ENCODE measurements at regions not wholly inside any gene's neighbourhood (a gene's known extent, or its start where the extent isn't known, plus 50 kb on each side); places are given as distances from the start of the nearest gene placed in this dataset.

GRCh38 chr10:36266923-36267322 is 624.8 kb upstream of the FZD8 start:
- TF ChIP-seq YY1 (IDR thresholded peaks at IDR 0.05; ENCODE audit: extremely low read depth, insufficient replicate concordance, low read depth, low read length) (no peak), REST (IDR thresholded peaks at IDR 0.05; ENCODE audit: low read depth) (no peak)
